ENCODE measurements at regions not wholly inside any gene's neighbourhood (a gene's known extent, or its start where the extent isn't known, plus 50 kb on each side); places are given as distances from the start of the nearest gene placed in this dataset.
"Not testable (repeated sequence)": the region's sequence is repeated elsewhere in the genome, so short reads cannot be mapped to it uniquely, and the experiment has no call there.

- H3K27me3 ChIP-seq (ENCODE audit: insufficient read depth, low read length, poor library complexity, severe bottlenecking): peaks cover 11% of the 10 kb centered on the region
- no peak overlapping the region for H3K27ac Mint-ChIP-seq
- peak in 1 of 5 donors; percentile 5 for DNase-seq
- H3K27me3 Mint-ChIP-seq: peaks cover 25 to 49% of the 10 kb centered on the region in 2 donors
- peaks cover 5% of the 10 kb centered on the region for H3K4me1 ChIP-seq (ENCODE audit: insufficient read depth, low read length)
- H3K9me3 ChIP-seq (ENCODE audit: low read length): no peaks in the 10 kb centered on the region
- peak overlapping the region; percentile 30 to 87 (median 62) for H3K4me3 Mint-ChIP-seq
- H3K36me3 ChIP-seq (ENCODE audit: insufficient read depth, low read length): no peaks in the 10 kb centered on the region
- CTCF ChIA-PET: interaction anchor here (0.6 to 4.6 kb wide), 13 partner anchors 21 to 392 kb away, joined by 3 to 72 read pairs (median 6); partner anchors contain the start of gene DHRS7B
- H3K36me3 Mint-ChIP-seq: no peaks in the 10 kb centered on the region
- POLR2A ChIA-PET: no interaction called here
- H3K27ac ChIP-seq (ENCODE audit: low read depth, low read length): no peak overlapping the region
- no peaks in the 10 kb centered on the region for H3K9me3 Mint-ChIP-seq
- peaks cover 6 to 13% (median 11%) of the 10 kb centered on the region in 3 donors for H3K4me1 Mint-ChIP-seq
- H3K4me3 ChIP-seq (ENCODE audit: low read length): peak overlapping the region; percentile 54
These were observed 134.7 kb downstream of the KCNJ12 start for GRCh38 chr17:21510686-21511362.

GRCh38 chr17:21511363-21512195 lies 135.4 kb downstream of the KCNJ12 start:
- ChIA-PET CTCF (interaction anchor here (0.6 to 4.6 kb wide), 15 partner anchors 12 to 392 kb away, joined by 3 to 72 read pairs (median 6); partner anchors contain the start of gene DHRS7B), POLR2A (no interaction called here)
- Mint-ChIP-seq H3K4me1 (peaks cover 6 to 13% (median 11%) of the 10 kb centered on the region in 3 donors), H3K4me3 (peak overlapping the region; percentile 30 to 87 (median 62)), H3K9me3 (no peaks in the 10 kb centered on the region), H3K27me3 (peaks cover 25 to 49% of the 10 kb centered on the region in 2 donors), H3K27ac (peak overlapping the region in 2 of 8 donors; percentile 27 to 52), H3K36me3 (no peaks in the 10 kb centered on the region)
- H3K27ac ChIP-seq (ENCODE audit: low read depth, low read length): no peak overlapping the region
- H3K4me3 ChIP-seq (ENCODE audit: low read length): peak overlapping the region; percentile 54
- peaks cover 5% of the 10 kb centered on the region for H3K4me1 ChIP-seq (ENCODE audit: insufficient read depth, low read length)
- H3K27me3 ChIP-seq (ENCODE audit: insufficient read depth, low read length, poor library complexity, severe bottlenecking): peaks cover 11% of the 10 kb centered on the region
- H3K36me3 ChIP-seq (ENCODE audit: insufficient read depth, low read length): no peaks in the 10 kb centered on the region
- peak; percentile 42 to 73 (median 44) for DNase-seq
- no peaks in the 10 kb centered on the region for H3K9me3 ChIP-seq (ENCODE audit: low read length)

GRCh38 chr17:21512307-21513011 lies 136.3 kb downstream of the KCNJ12 start:
- POLR2A ChIA-PET: no interaction called here
- Histone ChIP-seq H3K27me3 (ENCODE audit: insufficient read depth, low read length, poor library complexity, severe bottlenecking) (peaks cover 11% of the 10 kb centered on the region), H3K4me1 (ENCODE audit: insufficient read depth, low read length) (peaks cover 5% of the 10 kb centered on the region), H3K4me3 (ENCODE audit: low read length) (no peak overlapping the region), H3K27ac (ENCODE audit: low read depth, low read length) (no peak overlapping the region), H3K9me3 (ENCODE audit: low read length) (no peaks in the 10 kb centered on the region), H3K36me3 (ENCODE audit: insufficient read depth, low read length) (no peaks in the 10 kb centered on the region)
- peak in 1 of 5 donors; percentile 13 for DNase-seq
- CTCF ChIA-PET: interaction anchor here (0.9 to 4.6 kb wide), 20 partner anchors 11 to 568 kb away, joined by 3 to 72 read pairs (median 4); partner anchors contain the start of genes DHRS7B and USP22
- Mint-ChIP-seq H3K4me3 (peak overlapping the region in 1 of 7 donors; percentile 9), H3K9me3 (no peaks in the 10 kb centered on the region), H3K27me3 (peaks cover 25 to 44% of the 10 kb centered on the region in 2 donors), H3K4me1 (peaks cover 6 to 13% (median 11%) of the 10 kb centered on the region in 3 donors), H3K36me3 (no peaks in the 10 kb centered on the region), H3K27ac (peak overlapping the region in 1 of 8 donors; percentile 27)

- Histone ChIP-seq H3K36me3 (ENCODE audit: insufficient read depth, low read length) (no peaks in the 10 kb centered on the region), H3K27me3 (ENCODE audit: insufficient read depth, low read length, poor library complexity, severe bottlenecking) (peaks cover 11% of the 10 kb centered on the region), H3K9me3 (ENCODE audit: low read length) (no peaks in the 10 kb centered on the region), H3K4me3 (ENCODE audit: low read length) (no peak overlapping the region), H3K27ac (ENCODE audit: low read depth, low read length) (no peak overlapping the region), H3K4me1 (ENCODE audit: insufficient read depth, low read length) (peaks cover 5% of the 10 kb centered on the region)
- Mint-ChIP-seq H3K27ac (no peak overlapping the region), H3K27me3 (peaks cover 25 to 44% of the 10 kb centered on the region in 2 donors), H3K4me1 (peaks cover 6 to 13% (median 11%) of the 10 kb centered on the region in 3 donors), H3K4me3 (peak overlapping the region in 1 of 7 donors; percentile 46), H3K36me3 (no peaks in the 10 kb centered on the region), H3K9me3 (no peaks in the 10 kb centered on the region)
- CTCF ChIA-PET: interaction anchor here (0.7 to 4.6 kb wide), 18 partner anchors 10 to 604 kb away, joined by 3 to 72 read pairs (median 4); partner anchors contain the start of gene USP22
- DNase-seq: peak; percentile 66 to 83 (median 69)
- POLR2A ChIA-PET: no interaction called here
These were observed 136.9 kb downstream of the KCNJ12 start for GRCh38 chr17:21513012-21513570.

DNA sequence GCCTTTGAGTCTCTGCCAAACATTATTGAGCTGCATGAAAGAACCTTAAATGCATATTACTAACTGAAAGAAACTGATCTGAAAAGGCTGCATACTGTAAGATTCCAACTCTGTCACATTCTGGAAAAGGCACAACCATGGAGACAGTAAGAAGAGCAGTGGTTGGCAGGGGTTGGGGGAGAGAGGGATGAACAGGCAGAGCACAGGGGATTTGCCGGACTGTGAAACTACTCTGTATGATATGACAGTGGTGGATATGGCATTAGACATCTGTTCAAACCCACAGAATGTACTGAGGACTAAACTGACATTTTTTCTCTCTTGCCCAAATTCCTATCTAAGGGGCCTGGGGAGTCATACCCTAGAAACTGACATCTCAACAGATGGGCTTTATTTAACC lies 138.4 kb downstream of the KCNJ12 start:
- POLR2A ChIA-PET; H3K4me1 ChIP-seq (ENCODE audit: insufficient read depth, low read length): not testable (repeated sequence)

DNA sequence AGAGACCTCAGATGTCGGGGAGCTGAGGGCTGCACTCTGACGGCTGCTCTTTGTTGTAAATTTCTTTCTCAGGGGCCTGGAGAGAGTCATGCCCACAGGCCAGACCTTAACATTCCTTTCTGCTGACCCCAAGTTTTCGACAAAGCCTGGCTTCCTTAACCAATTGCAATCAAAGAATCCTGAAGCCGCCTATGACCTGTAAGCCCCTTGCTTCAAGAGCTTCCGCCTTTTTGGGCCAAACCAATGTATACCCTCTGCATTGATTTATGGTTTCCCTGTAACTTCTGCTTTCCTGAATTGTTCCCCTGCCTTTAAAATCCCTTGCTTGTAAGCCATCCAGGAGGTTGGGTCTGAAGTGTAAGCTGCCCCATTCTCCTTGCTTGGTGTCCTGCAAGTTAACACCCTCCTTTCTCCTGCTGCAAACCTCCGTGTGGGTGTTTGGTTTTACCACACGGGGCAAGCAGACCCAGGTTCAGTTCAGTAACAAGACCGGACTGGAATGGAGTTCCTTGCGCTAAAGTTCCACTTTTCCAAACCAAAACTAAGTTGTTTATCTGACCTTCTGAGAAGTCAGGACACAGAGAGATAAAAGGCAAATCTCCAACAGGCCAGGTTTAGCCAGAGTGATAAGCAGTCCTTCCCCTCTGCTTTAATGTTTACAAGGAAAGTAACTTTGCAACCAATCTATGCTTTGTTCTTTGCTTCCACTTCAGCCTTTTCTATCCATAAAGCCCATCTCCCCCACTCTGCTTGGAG lies 141.6 kb downstream of the KCNJ12 start:
- H3K4me1 Mint-ChIP-seq: no peaks in the 10 kb centered on the region
- DNase-seq: no peak
- POLR2A ChIA-PET: no interaction called here
- no peak overlapping the region for H3K4me3 Mint-ChIP-seq
- H3K27me3 ChIP-seq (ENCODE audit: insufficient read depth, low read length, poor library complexity, severe bottlenecking): no peaks in the 10 kb centered on the region
- H3K27ac ChIP-seq (ENCODE audit: low read depth, low read length): no peak overlapping the region
- H3K9me3 ChIP-seq (ENCODE audit: low read length): no peaks in the 10 kb centered on the region
- H3K4me3 ChIP-seq (ENCODE audit: low read length): no peak overlapping the region
- H3K36me3 Mint-ChIP-seq: no peaks in the 10 kb centered on the region
- H3K4me1 ChIP-seq (ENCODE audit: insufficient read depth, low read length): no peaks in the 10 kb centered on the region
- H3K27ac Mint-ChIP-seq: no peak overlapping the region
- peaks cover 2 to 28% of the 10 kb centered on the region in 2 donors for H3K27me3 Mint-ChIP-seq
- H3K36me3 ChIP-seq (ENCODE audit: insufficient read depth, low read length): no peaks in the 10 kb centered on the region
- no peaks in the 10 kb centered on the region for H3K9me3 Mint-ChIP-seq
- CTCF ChIA-PET: no interaction called here

More for the DNA sequence above, 138.4 kb downstream of the KCNJ12 start:
- H3K36me3 ChIP-seq (ENCODE audit: insufficient read depth, low read length); H3K36me3 Mint-ChIP-seq; H3K27ac Mint-ChIP-seq; DNase-seq; H3K4me3 Mint-ChIP-seq; H3K9me3 Mint-ChIP-seq; H3K4me3 ChIP-seq (ENCODE audit: low read length); H3K27ac ChIP-seq (ENCODE audit: low read depth, low read length); H3K9me3 ChIP-seq (ENCODE audit: low read length): not testable (repeated sequence)
- H3K27me3 ChIP-seq (ENCODE audit: insufficient read depth, low read length, poor library complexity, severe bottlenecking): peaks cover 11% of the 10 kb centered on the region
- H3K4me1 Mint-ChIP-seq: peaks cover 6 to 13% (median 11%) of the 10 kb centered on the region in 3 donors
- H3K27me3 Mint-ChIP-seq: peaks cover 19 to 35% of the 10 kb centered on the region in 2 donors
- CTCF ChIA-PET: interaction anchor here (1.4 to 4.6 kb wide), 5 partner anchors 58 to 395 kb away, joined by 3 to 72 read pairs (median 29); no protein-coding TSS in a partner anchor

GRCh38 chr17:21522755-21523336 lies 146.7 kb downstream of the KCNJ12 start:
- Histone ChIP-seq H3K36me3 (ENCODE audit: insufficient read depth, low read length) (no peaks in the 10 kb centered on the region), H3K4me3 (ENCODE audit: low read length) (no peak overlapping the region), H3K27me3 (ENCODE audit: insufficient read depth, low read length, poor library complexity, severe bottlenecking) (no peaks in the 10 kb centered on the region), H3K4me1 (ENCODE audit: insufficient read depth, low read length) (no peaks in the 10 kb centered on the region), H3K27ac (ENCODE audit: low read depth, low read length) (no peak overlapping the region), H3K9me3 (ENCODE audit: low read length) (no peaks in the 10 kb centered on the region)
- ChIA-PET POLR2A (no interaction called here), CTCF (interaction anchor here (2.3 kb wide), 1 partner anchor 10 kb away, joined by 11 read pairs; no protein-coding TSS in a partner anchor)
- Mint-ChIP-seq H3K36me3 (no peaks in the 10 kb centered on the region), H3K27me3 (peaks cover 10 to 23% of the 10 kb centered on the region in 2 donors), H3K27ac (no peak overlapping the region), H3K4me3 (no peak overlapping the region), H3K4me1 (no peaks in the 10 kb centered on the region), H3K9me3 (no peaks in the 10 kb centered on the region)
- no peak for DNase-seq

Measured in CD8-positive, alpha-beta memory T cell (primary cell).